ENCODE measurements at regions not wholly inside any gene's neighbourhood (a gene's known extent, or its start where the extent isn't known, plus 50 kb on each side); places are given as distances from the start of the nearest gene placed in this dataset.

DNA sequence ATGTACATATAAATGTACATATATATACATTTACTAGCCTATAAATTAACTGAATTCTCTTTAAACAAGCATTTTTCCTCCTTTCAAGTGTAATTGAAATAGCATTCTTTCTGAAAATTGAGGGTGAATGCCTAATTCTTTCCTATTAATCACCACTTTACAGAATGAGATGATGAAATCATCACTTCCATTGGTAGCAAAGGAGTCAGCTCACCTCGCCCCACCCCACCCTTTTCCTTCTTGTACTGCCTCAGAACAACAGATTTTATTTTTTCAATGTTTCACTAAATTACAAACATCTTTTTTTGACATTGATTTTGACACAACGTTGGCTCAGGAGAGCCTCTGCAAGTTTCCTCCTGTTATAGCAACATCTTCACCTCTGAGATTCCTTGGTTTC is 181.9 kb upstream of the CDH7 start:
- Histone ChIP-seq H3K4me3 (ENCODE audit: low read depth, low read length) (no peak overlapping the region), H3K27ac (no peak overlapping the region), H3K4me2 (ENCODE audit: low read length) (no peak overlapping the region), H2AFZ (no peak overlapping the region), H3K4me1 (no peaks in the 10 kb centered on the region), H3K27me3 (ENCODE audit: control insufficient read depth, insufficient read depth, low read length) (no peaks in the 10 kb centered on the region), H3K79me2 (no peaks in the 10 kb centered on the region), H3K9ac (no peak overlapping the region), H3K9me3 (ENCODE audit: control insufficient read depth, low read length) (no peaks in the 10 kb centered on the region), H3K36me3 (ENCODE audit: control insufficient read depth, insufficient read depth, low read length) (no peaks in the 10 kb centered on the region)
- TF ChIP-seq, protein P1, sequence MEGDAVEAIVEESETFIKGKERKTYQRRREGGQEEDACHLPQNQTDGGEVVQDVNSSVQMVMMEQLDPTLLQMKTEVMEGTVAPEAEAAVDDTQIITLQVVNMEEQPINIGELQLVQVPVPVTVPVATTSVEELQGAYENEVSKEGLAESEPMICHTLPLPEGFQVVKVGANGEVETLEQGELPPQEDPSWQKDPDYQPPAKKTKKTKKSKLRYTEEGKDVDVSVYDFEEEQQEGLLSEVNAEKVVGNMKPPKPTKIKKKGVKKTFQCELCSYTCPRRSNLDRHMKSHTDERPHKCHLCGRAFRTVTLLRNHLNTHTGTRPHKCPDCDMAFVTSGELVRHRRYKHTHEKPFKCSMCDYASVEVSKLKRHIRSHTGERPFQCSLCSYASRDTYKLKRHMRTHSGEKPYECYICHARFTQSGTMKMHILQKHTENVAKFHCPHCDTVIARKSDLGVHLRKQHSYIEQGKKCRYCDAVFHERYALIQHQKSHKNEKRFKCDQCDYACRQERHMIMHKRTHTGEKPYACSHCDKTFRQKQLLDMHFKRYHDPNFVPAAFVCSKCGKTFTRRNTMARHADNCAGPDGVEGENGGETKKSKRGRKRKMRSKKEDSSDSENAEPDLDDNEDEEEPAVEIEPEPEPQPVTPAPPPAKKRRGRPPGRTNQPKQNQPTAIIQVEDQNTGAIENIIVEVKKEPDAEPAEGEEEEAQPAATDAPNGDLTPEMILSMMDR (IDR thresholded peaks at IDR 0.05), result no peak

DNA sequence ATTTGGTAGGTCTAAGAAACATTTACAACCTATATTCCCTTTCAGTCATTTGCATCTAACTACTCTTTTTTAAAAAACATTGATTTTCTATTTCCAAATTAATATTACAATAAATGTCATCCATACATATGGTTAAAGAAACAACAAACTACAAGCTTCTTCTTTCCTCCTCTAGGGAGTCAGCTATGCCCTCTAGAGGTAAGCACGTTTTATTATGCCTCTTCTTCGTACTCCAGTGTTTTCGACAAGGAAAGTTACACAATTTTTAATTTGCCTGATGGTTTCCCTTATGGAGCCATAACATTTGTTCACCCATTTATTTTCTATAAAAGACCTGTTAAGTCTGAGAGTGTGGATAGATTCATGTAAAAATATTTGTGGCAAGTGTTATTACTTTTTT is 183.4 kb upstream of the CDH7 start:
- no peaks in the 10 kb centered on the region for H3K27me3 ChIP-seq (ENCODE audit: control insufficient read depth, insufficient read depth, low read length)
- H3K27ac ChIP-seq, result no peak overlapping the region
- H3K9ac ChIP-seq, result no peak overlapping the region
- TF ChIP-seq, protein P1 (IDR thresholded peaks at IDR 0.05), result no peak
- H3K4me2 ChIP-seq (ENCODE audit: low read length), result no peak overlapping the region
- no peaks in the 10 kb centered on the region for H3K9me3 ChIP-seq (ENCODE audit: control insufficient read depth, low read length)
- H3K36me3 ChIP-seq (ENCODE audit: control insufficient read depth, insufficient read depth, low read length), result no peaks in the 10 kb centered on the region
- H3K79me2 ChIP-seq, result no peaks in the 10 kb centered on the region
- H2AFZ ChIP-seq, result no peak overlapping the region
- H3K4me3 ChIP-seq (ENCODE audit: low read depth, low read length), result no peak overlapping the region
- H3K4me1 ChIP-seq, result no peaks in the 10 kb centered on the region

DNA sequence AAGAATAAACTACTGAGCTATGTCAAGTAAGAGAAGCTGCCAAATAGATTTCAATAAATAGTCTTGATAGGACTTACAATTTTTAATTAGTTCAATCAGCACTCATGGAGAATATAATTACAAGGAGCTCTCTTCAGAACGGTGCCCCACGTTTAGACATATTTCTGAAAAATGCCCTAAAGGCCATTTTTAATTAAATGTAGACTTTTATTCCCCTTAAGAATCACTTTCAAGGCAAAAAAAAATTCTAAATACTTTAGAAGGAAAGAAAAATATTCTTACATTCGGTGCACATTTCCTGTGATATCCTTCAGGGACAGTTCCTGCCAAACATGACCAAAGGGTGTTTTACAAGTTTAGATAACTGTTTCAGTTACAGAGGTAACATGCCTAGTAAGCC is 202.5 kb upstream of the CDH7 start:
- H3K9ac ChIP-seq, result no peak overlapping the region
- H3K4me1 ChIP-seq, result no peaks in the 10 kb centered on the region
- H3K4me2 ChIP-seq (ENCODE audit: low read length), result no peak overlapping the region
- no peak overlapping the region for H3K4me3 ChIP-seq (ENCODE audit: low read depth, low read length)
- H2AFZ ChIP-seq, result no peak overlapping the region
- H3K36me3 ChIP-seq (ENCODE audit: control insufficient read depth, insufficient read depth, low read length), result no peaks in the 10 kb centered on the region
- TF ChIP-seq, protein P1 (IDR thresholded peaks at IDR 0.05), result no peak
- H3K27me3 ChIP-seq (ENCODE audit: control insufficient read depth, insufficient read depth, low read length), result no peaks in the 10 kb centered on the region
- H3K9me3 ChIP-seq (ENCODE audit: control insufficient read depth, low read length), result no peaks in the 10 kb centered on the region
- no peak overlapping the region for H3K27ac ChIP-seq
- no peaks in the 10 kb centered on the region for H3K79me2 ChIP-seq

DNA sequence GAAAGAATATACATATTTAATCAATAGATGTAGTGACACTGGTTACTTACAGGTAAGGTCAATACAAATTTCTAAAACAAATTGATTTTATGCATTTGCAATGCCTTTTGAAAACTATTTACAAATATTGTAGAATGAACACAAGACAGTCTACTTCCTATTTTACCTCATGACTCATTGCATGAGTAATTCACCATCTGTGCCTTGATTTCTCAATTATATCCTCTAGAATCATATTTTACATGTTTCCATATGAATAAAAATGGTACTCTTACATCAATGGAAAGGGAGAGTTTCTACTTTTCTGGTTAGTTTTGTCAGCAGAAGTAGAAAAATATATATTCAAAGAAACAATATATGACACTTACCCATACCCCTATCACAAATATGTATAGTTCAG is 203.8 kb upstream of the CDH7 start:
- H2AFZ ChIP-seq, result no peak overlapping the region
- H3K9ac ChIP-seq, result no peak overlapping the region
- no peak overlapping the region for H3K4me3 ChIP-seq (ENCODE audit: low read depth, low read length)
- H3K27me3 ChIP-seq (ENCODE audit: control insufficient read depth, insufficient read depth, low read length), result no peaks in the 10 kb centered on the region
- TF ChIP-seq, protein P1 (IDR thresholded peaks at IDR 0.05), result no peak
- no peaks in the 10 kb centered on the region for H3K36me3 ChIP-seq (ENCODE audit: control insufficient read depth, insufficient read depth, low read length)
- no peaks in the 10 kb centered on the region for H3K79me2 ChIP-seq
- no peaks in the 10 kb centered on the region for H3K4me1 ChIP-seq
- H3K9me3 ChIP-seq (ENCODE audit: control insufficient read depth, low read length), result no peaks in the 10 kb centered on the region
- no peak overlapping the region for H3K27ac ChIP-seq
- no peak overlapping the region for H3K4me2 ChIP-seq (ENCODE audit: low read length)

DNA sequence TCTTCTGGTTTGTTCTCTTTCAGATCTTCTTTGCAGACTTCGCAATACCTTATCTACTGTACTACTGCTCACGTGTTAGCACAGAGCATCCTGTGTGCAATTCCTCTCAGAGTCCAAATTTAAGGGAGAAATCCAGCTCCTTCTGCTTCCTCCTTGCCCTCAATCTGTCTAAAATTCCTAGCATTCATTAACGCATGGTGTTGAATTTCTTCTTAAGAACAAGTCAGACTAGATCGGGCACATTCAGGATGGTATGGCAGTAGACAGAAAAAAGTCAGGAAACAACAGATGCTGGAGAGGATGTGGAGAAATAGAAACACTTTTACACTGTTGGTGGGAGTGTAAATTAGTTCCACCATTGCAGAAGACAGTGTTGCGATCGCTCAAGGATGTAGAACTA is 206.1 kb upstream of the CDH7 start:
- no peaks in the 10 kb centered on the region for H3K9me3 ChIP-seq (ENCODE audit: control insufficient read depth, low read length)
- no peak overlapping the region for H3K27ac ChIP-seq
- no peak overlapping the region for H3K9ac ChIP-seq
- H3K79me2 ChIP-seq, result no peaks in the 10 kb centered on the region
- H2AFZ ChIP-seq, result no peak overlapping the region
- H3K4me2 ChIP-seq (ENCODE audit: low read length), result no peak overlapping the region
- TF ChIP-seq, protein P1 (IDR thresholded peaks at IDR 0.05), result no peak
- no peaks in the 10 kb centered on the region for H3K36me3 ChIP-seq (ENCODE audit: control insufficient read depth, insufficient read depth, low read length)
- no peak overlapping the region for H3K4me3 ChIP-seq (ENCODE audit: low read depth, low read length)
- no peaks in the 10 kb centered on the region for H3K4me1 ChIP-seq
- H3K27me3 ChIP-seq (ENCODE audit: control insufficient read depth, insufficient read depth, low read length), result no peaks in the 10 kb centered on the region
